Chondrocyte (in vitro differentiated cells): ENCODE measurements at regions not wholly inside any gene's neighbourhood (a gene's known extent, or its start where the extent isn't known, plus 50 kb on each side); places are given as distances from the start of the nearest gene placed in this dataset.
A peak's percentile ranks its signal among the peaks of the same experiment; 100 is the strongest.

ENCODE experiments used
- DNase-seq: peaks from one replicate; pipeline ENCODE4 v3.0.0; 2021; ENCODE audit warnings: mixed read lengths, low spot score
- H3K27ac Mint-ChIP-seq: one replicate; pipeline ENCODE4 v1.8.0; 2021; ENCODE audit warnings: mild to moderate bottlenecking, moderate library complexity, mixed read lengths; ENCODE audit not compliant: unreplicated experiment
- H3K27me3 Mint-ChIP-seq: 2 replicates; pipeline ENCODE4 v1.8.0; 2021; ENCODE audit warnings: low read depth, mixed read lengths
- H3K36me3 Mint-ChIP-seq: 2 replicates; pipeline ENCODE4 v1.8.0; 2021; ENCODE audit warnings: low read depth, mixed read lengths
- H3K4me1 Mint-ChIP-seq: 2 replicates; pipeline ENCODE4 v1.8.0; 2021; ENCODE audit warnings: low read depth, mild to moderate bottlenecking, mixed read lengths
- H3K4me3 Mint-ChIP-seq: one replicate; pipeline ENCODE4 v1.8.0; 2021; ENCODE audit warnings: mild to moderate bottlenecking, moderate library complexity, mixed read lengths; ENCODE audit not compliant: unreplicated experiment
- H3K9me3 Mint-ChIP-seq: 2 replicates; pipeline ENCODE4 v1.8.0; 2021; ENCODE audit warnings: low read depth, mixed read lengths
- CTCF ChIP-seq: fragments of 200-600 bp; sonication (generic); IDR thresholded peaks from 2 replicates; pipeline ENCODE4 v1.5.0; 2021; ENCODE audit warnings: antibody characterized with exemption, mild to moderate bottlenecking, moderate library complexity

- no peaks in the 10 kb centered on the region for H3K9me3 Mint-ChIP-seq
- no peak overlapping the region for H3K4me3 Mint-ChIP-seq
- no peak for TF ChIP-seq CTCF
- H3K27me3 Mint-ChIP-seq = no peaks in the 10 kb centered on the region
- DNase-seq = no peak
- H3K27ac Mint-ChIP-seq = peak overlapping the region; percentile 98
- peaks cover 93% of the 10 kb centered on the region for H3K4me1 Mint-ChIP-seq
- H3K36me3 Mint-ChIP-seq = no peaks in the 10 kb centered on the region
Observed at GRCh38 chr1:9447215-9447960, 91.9 kb upstream of the SLC25A33 start.

- Mint-ChIP-seq H3K36me3 (no peaks in the 10 kb centered on the region), H3K4me1 (peaks cover 83% of the 10 kb centered on the region), H3K27me3 (no peaks in the 10 kb centered on the region), H3K9me3 (no peaks in the 10 kb centered on the region), H3K27ac (peak overlapping the region; percentile 98), H3K4me3 (peak overlapping the region; percentile 55)
- peak; percentile 69 for TF ChIP-seq CTCF
- no peak for DNase-seq
Observed at GRCh38 chr1:9448132-9449109, 90.8 kb upstream of the SLC25A33 start.

- H3K4me1 Mint-ChIP-seq = peaks cover 80% of the 10 kb centered on the region
- H3K27me3 Mint-ChIP-seq = no peaks in the 10 kb centered on the region
- DNase-seq = no peak
- H3K9me3 Mint-ChIP-seq = no peaks in the 10 kb centered on the region
- peak overlapping the region; percentile 98 for H3K27ac Mint-ChIP-seq
- TF ChIP-seq CTCF = peak; percentile 33
- no peaks in the 10 kb centered on the region for H3K36me3 Mint-ChIP-seq
- H3K4me3 Mint-ChIP-seq = peak overlapping the region; percentile 55
Observed at GRCh38 chr1:9449110-9449627, 90.1 kb upstream of the SLC25A33 start.

GRCh38 chr1:9449976-9450696 lies 89.1 kb upstream of the SLC25A33 start:
- DNase-seq = no peak
- Mint-ChIP-seq H3K4me1 (peaks cover 75% of the 10 kb centered on the region), H3K4me3 (no peak overlapping the region), H3K9me3 (no peaks in the 10 kb centered on the region), H3K27ac (peak overlapping the region; percentile 98), H3K27me3 (no peaks in the 10 kb centered on the region), H3K36me3 (no peaks in the 10 kb centered on the region)
- no peak for TF ChIP-seq CTCF
